CD14-positive monocyte (primary cell): ENCODE measurements at regions not wholly inside any gene's neighbourhood (a gene's known extent, or its start where the extent isn't known, plus 50 kb on each side); places are given as distances from the start of the nearest gene placed in this dataset.

Experiments
- DNase-seq, 3 donors: peaks; one replicate each; pipeline ENCODE4 v3.0.0-alpha.2; 2011 to 2022
- H2AFZ ChIP-seq: 2 replicates; pipeline ENCODE4 v1.6.0; 2012; ENCODE audit warnings: mild to moderate bottlenecking, low read depth, low read length, inconsistent platforms; ENCODE audit not compliant: insufficient read depth, poor library complexity, severe bottlenecking
- H3K27ac ChIP-seq, 2 donors: 1 replicate in 1 of 2; 2 replicates in 1 of 2; pipeline ENCODE4 v1.5.1; 2012 to 2013; ENCODE audit warnings: low read length in 2 of 2, control low read depth in 1 of 2, inconsistent platforms in 1 of 2, low read depth in 1 of 2, mild to moderate bottlenecking in 1 of 2
- H3K27me3 ChIP-seq, 2 donors: one replicate each; pipeline versions ENCODE4 v1.6.0 to v1.6.1; 2011 to 2013; ENCODE audit warnings: low read length in 2 of 2; ENCODE audit not compliant: control insufficient read depth in 2 of 2, insufficient read depth in 2 of 2
- H3K36me3 ChIP-seq, 2 donors: replicated peaks in 1 of 2; 1 replicate in 1 of 2; 2 replicates in 1 of 2; pipeline versions ENCODE4 v1.5.1 to v1.6.1; 2012 to 2013; ENCODE audit warnings: low read length in 2 of 2, control low read depth in 1 of 2, inconsistent platforms in 1 of 2, mild to moderate bottlenecking in 1 of 2; ENCODE audit not compliant: insufficient read depth in 2 of 2, control insufficient read depth in 1 of 2
- H3K4me1 ChIP-seq, 2 donors: 1 replicate in 1 of 2; 2 replicates in 1 of 2; pipeline versions ENCODE4 v1.5.1 to v1.6.1; 2012 to 2013; ENCODE audit warnings: low read length in 2 of 2, control low read depth in 1 of 2, inconsistent platforms in 1 of 2, mild to moderate bottlenecking in 1 of 2, moderate library complexity in 1 of 2; ENCODE audit not compliant: insufficient read depth in 2 of 2, control insufficient read depth in 1 of 2
- H3K4me2 ChIP-seq: replicated peaks from 2 replicates; pipeline ENCODE3; 2012; ENCODE audit warnings: low read length, moderate library complexity, mild to moderate bottlenecking; ENCODE audit not compliant: poor library complexity, severe bottlenecking; ENCODE audit errors: extremely low read depth
- H3K4me3 ChIP-seq, 3 experiments: fragments of 200-600 bp in 1 of 3; sonication (generic) in 1 of 3; replicated peaks in 1 of 3; 1 replicate in 2 of 3; 2 replicates in 1 of 3; pipeline ENCODE4 v1.5.1; 2011 to 2013; ENCODE audit warnings: low read length in 3 of 3, mild to moderate bottlenecking in 3 of 3, control low read depth in 2 of 3, low read depth in 2 of 3, inconsistent platforms in 1 of 3, moderate library complexity in 1 of 3
- H3K79me2 ChIP-seq: 2 replicates; pipeline ENCODE4 v1.6.0; 2012; ENCODE audit warnings: mild to moderate bottlenecking, control low read depth, inconsistent platforms, low read length, moderate library complexity; ENCODE audit not compliant: insufficient read depth
- H3K9ac ChIP-seq: 2 replicates; pipeline ENCODE4 v1.6.0; 2017; ENCODE audit warnings: low read length, mild to moderate bottlenecking; ENCODE audit not compliant: insufficient read depth, poor library complexity, severe bottlenecking
- H3K9me3 ChIP-seq, 2 donors: replicated peaks in 1 of 2; 1 replicate in 1 of 2; 2 replicates in 1 of 2; pipeline versions ENCODE4 v1.5.1 to v1.6.1; 2012 to 2013; ENCODE audit warnings: low read length in 2 of 2, control low read depth in 1 of 2; ENCODE audit not compliant: control insufficient read depth in 1 of 2, insufficient read depth in 1 of 2
- H4K20me1 ChIP-seq: 2 replicates; pipeline ENCODE4 v1.6.0; 2012; ENCODE audit warnings: mild to moderate bottlenecking, low read length, control low read depth, moderate library complexity; ENCODE audit not compliant: insufficient read depth
- H3K27ac Mint-ChIP-seq, 7 donors: one replicate each; pipeline ENCODE4 v1.8.0; 2020; ENCODE audit warnings: mild to moderate bottlenecking in 7 of 7, mixed read lengths in 7 of 7, moderate library complexity in 6 of 7, inconsistent platforms in 2 of 7
- H3K27me3 Mint-ChIP-seq, 3 donors: one replicate each; pipeline ENCODE4 v1.8.0; 2021 to 2022; ENCODE audit warnings: low read depth in 3 of 3, mild to moderate bottlenecking in 3 of 3, mixed read lengths in 3 of 3, moderate library complexity in 3 of 3, inconsistent platforms in 1 of 3
- H3K36me3 Mint-ChIP-seq, 2 donors: one replicate each; pipeline ENCODE4 v1.8.0; 2020; ENCODE audit warnings: mixed read lengths in 2 of 2, inconsistent platforms in 1 of 2, mild to moderate bottlenecking in 1 of 2
- H3K4me1 Mint-ChIP-seq: one replicate; pipeline ENCODE4 v1.8.0; 2020; ENCODE audit warnings: mild to moderate bottlenecking, mixed read lengths
- H3K4me3 Mint-ChIP-seq, 2 donors: one replicate each; pipeline ENCODE4 v1.8.0; 2020; ENCODE audit warnings: mild to moderate bottlenecking in 2 of 2, mixed read lengths in 2 of 2, moderate library complexity in 1 of 2
- H3K9me3 Mint-ChIP-seq, 7 donors: one replicate each; pipeline ENCODE4 v1.8.0; 2020 to 2022; ENCODE audit warnings: mixed read lengths in 7 of 7, mild to moderate bottlenecking in 6 of 7, moderate library complexity in 6 of 7, inconsistent platforms in 2 of 7
- whole genome bisulfite sequencing: methylation state at CpG from one replicate; pipeline ENCODE4 v1.1.5; 2013; ENCODE audit warnings: missing lambda C conversion rate; ENCODE audit not compliant: insufficient coverage; 5-methylcytosine and 5-hydroxymethylcytosine counted together
- intact Hi-C, 2 donors: fragments of 100-400 bp; cut with micrococcal nuclease; formaldehyde crosslinking; loops; one replicate each; pipeline versions ENCODE4 v1.15.0 to v1.15.1; 2023
- TF ChIP-seq, protein P1 (sequence below): fragments of 200-600 bp; IDR thresholded peaks from one replicate; pipeline ENCODE4 v1.8.0; 2022; ENCODE audit warnings: antibody characterized with exemption, mild to moderate bottlenecking

DNA sequence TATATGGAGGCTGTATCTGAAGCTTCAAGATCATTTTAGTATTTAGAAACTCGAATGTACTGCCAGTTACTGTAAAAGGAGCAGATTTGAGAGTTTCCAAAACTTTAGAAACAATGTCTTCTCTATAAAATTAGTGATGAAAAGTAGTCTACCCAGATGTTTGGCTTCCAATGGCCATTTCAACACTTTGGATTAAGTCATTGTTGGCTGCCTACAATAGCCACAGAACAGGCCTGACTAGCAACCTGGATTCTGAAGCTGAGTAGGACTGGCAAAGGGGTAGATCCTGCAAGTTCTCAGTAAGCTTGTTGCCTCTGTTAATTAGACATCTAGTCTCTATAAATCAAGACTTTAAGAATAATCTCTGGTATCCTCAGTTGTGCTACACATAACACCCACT lies 239.0 kb upstream of the KCNMB2 start:
- Mint-ChIP-seq H3K36me3 (no peaks in the 10 kb centered on the region), H3K4me1 (no peaks in the 10 kb centered on the region), H3K9me3 (peaks cover 0 to 6% (median 0%) of the 10 kb centered on the region in 7 donors), H3K4me3 (no peak overlapping the region), H3K27ac (no peak overlapping the region), H3K27me3 (peaks cover 1 to 2% (median 1%) of the 10 kb centered on the region in 3 donors)
- no peaks in the 10 kb centered on the region for H3K36me3 ChIP-seq
- DNase-seq = no peak
- no peak overlapping the region for H3K4me3 ChIP-seq
- intact Hi-C loops = no loop called here
- H3K27ac ChIP-seq = no peak overlapping the region
- H3K27me3 ChIP-seq = no peaks in the 10 kb centered on the region
- TF ChIP-seq, protein P1, sequence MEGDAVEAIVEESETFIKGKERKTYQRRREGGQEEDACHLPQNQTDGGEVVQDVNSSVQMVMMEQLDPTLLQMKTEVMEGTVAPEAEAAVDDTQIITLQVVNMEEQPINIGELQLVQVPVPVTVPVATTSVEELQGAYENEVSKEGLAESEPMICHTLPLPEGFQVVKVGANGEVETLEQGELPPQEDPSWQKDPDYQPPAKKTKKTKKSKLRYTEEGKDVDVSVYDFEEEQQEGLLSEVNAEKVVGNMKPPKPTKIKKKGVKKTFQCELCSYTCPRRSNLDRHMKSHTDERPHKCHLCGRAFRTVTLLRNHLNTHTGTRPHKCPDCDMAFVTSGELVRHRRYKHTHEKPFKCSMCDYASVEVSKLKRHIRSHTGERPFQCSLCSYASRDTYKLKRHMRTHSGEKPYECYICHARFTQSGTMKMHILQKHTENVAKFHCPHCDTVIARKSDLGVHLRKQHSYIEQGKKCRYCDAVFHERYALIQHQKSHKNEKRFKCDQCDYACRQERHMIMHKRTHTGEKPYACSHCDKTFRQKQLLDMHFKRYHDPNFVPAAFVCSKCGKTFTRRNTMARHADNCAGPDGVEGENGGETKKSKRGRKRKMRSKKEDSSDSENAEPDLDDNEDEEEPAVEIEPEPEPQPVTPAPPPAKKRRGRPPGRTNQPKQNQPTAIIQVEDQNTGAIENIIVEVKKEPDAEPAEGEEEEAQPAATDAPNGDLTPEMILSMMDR = no peak
- no peak overlapping the region for H3K4me2 ChIP-seq
- H3K4me1 ChIP-seq = no peaks in the 10 kb centered on the region
- H3K79me2 ChIP-seq = no peaks in the 10 kb centered on the region
- H4K20me1 ChIP-seq = no peaks in the 10 kb centered on the region
- H3K9ac ChIP-seq = no peak overlapping the region
- H3K9me3 ChIP-seq = no peaks in the 10 kb centered on the region
- no CpG with 5 or more reads among the region's 1 CpG for WGBS
- H2AFZ ChIP-seq = no peak overlapping the region

- H3K9me3 ChIP-seq = no peaks in the 10 kb centered on the region
- no peaks in the 10 kb centered on the region for H3K79me2 ChIP-seq
- WGBS = 93% methylated on average over 4 of the region's 8 CpGs
- H3K4me3 Mint-ChIP-seq = no peak overlapping the region
- H3K36me3 Mint-ChIP-seq = no peaks in the 10 kb centered on the region
- DNase-seq = no peak
- no peaks in the 10 kb centered on the region for H3K4me1 ChIP-seq
- peaks cover 0 to 6% (median 0%) of the 10 kb centered on the region in 7 donors for H3K9me3 Mint-ChIP-seq
- peaks cover 1 to 2% (median 1%) of the 10 kb centered on the region in 3 donors for H3K27me3 Mint-ChIP-seq
- no peak overlapping the region for H3K9ac ChIP-seq
- H3K27ac Mint-ChIP-seq = no peak overlapping the region
- H3K27me3 ChIP-seq = no peaks in the 10 kb centered on the region
- intact Hi-C loops = no loop called here
- no peak overlapping the region for H3K4me2 ChIP-seq
- H3K27ac ChIP-seq = no peak overlapping the region
- TF ChIP-seq, protein P1 = no peak
- no peak overlapping the region for H3K4me3 ChIP-seq
- H4K20me1 ChIP-seq = no peaks in the 10 kb centered on the region
- no peak overlapping the region for H2AFZ ChIP-seq
- H3K36me3 ChIP-seq = no peaks in the 10 kb centered on the region
- H3K4me1 Mint-ChIP-seq = no peaks in the 10 kb centered on the region
These were observed 238.5 kb upstream of the KCNMB2 start for GRCh38 chr3:178297740-178298139.
